B cell (primary cell): ENCODE measurements at regions not wholly inside any gene's neighbourhood (a gene's known extent, or its start where the extent isn't known, plus 50 kb on each side); places are given as distances from the start of the nearest gene placed in this dataset.

Experiments
- ATAC-seq: fragments of 200-7000 bp; cut with Tn5 transposase; one replicate; pipeline ENCODE4 v1.10.0; 2021; ENCODE audit warnings: low read depth, mild to moderate bottlenecking, moderate number of reproducible peaks, moderate library complexity
- CTCF ChIA-PET: fragments of 350-600 bp; sonication (Branson Sonifier 250); formaldehyde crosslinking; loops from one replicate; lab custom pipeline; 2021; ENCODE audit warnings: antibody characterized with exemption, inconsistent platforms; lab: Charles Lee
- POLR2A ChIA-PET: fragments of 350-600 bp; sonication (Branson Sonifier 250); formaldehyde crosslinking; loops from one replicate; lab custom pipeline; 2021; ENCODE audit warnings: antibody characterized with exemption; lab: Charles Lee
- DNase-seq: peaks from one replicate; pipeline ENCODE4 v3.0.0; 2013
- H2AFZ ChIP-seq: 2 replicates; pipeline ENCODE4 v1.6.1; 2012; ENCODE audit warnings: mild to moderate bottlenecking, low read depth, low read length; ENCODE audit not compliant: insufficient read depth, poor library complexity, severe bottlenecking
- H3K27ac ChIP-seq, 2 donors: 1 replicate in 1 of 2; 2 replicates in 1 of 2; pipeline ENCODE4 v1.5.1; 2012 to 2013; ENCODE audit warnings: low read length in 2 of 2, mild to moderate bottlenecking in 2 of 2, moderate library complexity in 1 of 2
- H3K27me3 ChIP-seq, 4 experiments: fragments of 200-600 bp in 1 of 4; sonication (generic) in 1 of 4; replicated peaks in 1 of 4; 1 replicate in 2 of 4; 2 replicates in 2 of 4; pipeline versions ENCODE4 v1.6.1 to v1.7.0; 2013 to 2016; ENCODE audit warnings: low read length in 3 of 4, mild to moderate bottlenecking in 2 of 4, mixed read lengths in 1 of 4, moderate library complexity in 1 of 4; ENCODE audit not compliant: insufficient read depth in 4 of 4, control insufficient read depth in 3 of 4; ENCODE audit errors: control extremely low read depth in 1 of 4
- H3K36me3 ChIP-seq, 2 experiments: replicated peaks in 1 of 2; 1 replicate in 1 of 2; 2 replicates in 1 of 2; pipeline versions ENCODE4 v1.6.1 to v1.7.1; 2013; ENCODE audit warnings: low read length in 1 of 2; ENCODE audit not compliant: insufficient read depth in 2 of 2, control insufficient read depth in 1 of 2; ENCODE audit errors: control extremely low read depth in 1 of 2, extremely low read depth in 1 of 2
- H3K4me1 ChIP-seq, 2 donors: fragments of 200-600 bp in 1 of 2; sonication (generic) in 1 of 2; 1 replicate in 1 of 2; 2 replicates in 1 of 2; pipeline versions ENCODE4 v1.5.1 to v1.6.1; 2013 to 2017; ENCODE audit warnings: low read length in 2 of 2; ENCODE audit not compliant: control insufficient read depth in 2 of 2, insufficient read depth in 2 of 2
- H3K4me2 ChIP-seq: replicated peaks from 2 replicates; pipeline ENCODE3; 2012; ENCODE audit warnings: mild to moderate bottlenecking, low read depth, low read length; ENCODE audit not compliant: poor library complexity, severe bottlenecking
- H3K4me3 ChIP-seq, 5 experiments: fragments of 200-600 bp in 1 of 5; sonication (generic) in 1 of 5; 1 replicate in 3 of 5; 2 replicates in 2 of 5; pipeline versions ENCODE4 v1.5.1 to v1.7.0; 2011 to 2016; ENCODE audit warnings: low read length in 4 of 5, mild to moderate bottlenecking in 4 of 5, low read depth in 2 of 5, control low read depth in 1 of 5, moderate library complexity in 1 of 5; ENCODE audit not compliant: insufficient read depth in 1 of 5; ENCODE audit errors: control extremely low read depth in 1 of 5, extremely low read depth in 1 of 5
- H3K79me2 ChIP-seq: fragments of 200-600 bp; sonication (generic); one replicate; pipeline ENCODE4 v1.6.0; 2016; ENCODE audit warnings: low read length; ENCODE audit not compliant: control insufficient read depth, insufficient read depth
- H3K9ac ChIP-seq: fragments of 200-600 bp; sonication (generic); 2 replicates; pipeline ENCODE4 v1.6.1; 2017; ENCODE audit warnings: mild to moderate bottlenecking, low read length, moderate library complexity
- H3K9me3 ChIP-seq, 3 donors: one replicate each; pipeline versions ENCODE4 v1.6.1 to v1.7.1; 2013; ENCODE audit warnings: low read length in 2 of 3; ENCODE audit not compliant: control insufficient read depth in 2 of 3, insufficient read depth in 1 of 3; ENCODE audit errors: control extremely low read depth in 1 of 3
- H4K20me1 ChIP-seq: 2 replicates; pipeline ENCODE4 v1.6.0; 2012; ENCODE audit warnings: mild to moderate bottlenecking, low read length; ENCODE audit not compliant: insufficient read depth, control insufficient read depth, poor library complexity, severe bottlenecking
- H3K27ac Mint-ChIP-seq: one replicate; pipeline ENCODE4 v1.8.0; 2021; ENCODE audit warnings: mixed read lengths
- H3K27me3 Mint-ChIP-seq: one replicate; pipeline ENCODE4 v1.8.0; 2021; ENCODE audit warnings: mixed read lengths
- H3K4me1 Mint-ChIP-seq: one replicate; pipeline ENCODE4 v1.8.0; 2021; ENCODE audit warnings: mixed read lengths
- H3K4me3 Mint-ChIP-seq: one replicate; pipeline ENCODE4 v1.8.0; 2021; ENCODE audit warnings: mixed read lengths
- H3K9me3 Mint-ChIP-seq: one replicate; pipeline ENCODE4 v1.8.0; 2022; ENCODE audit warnings: mixed read lengths; ENCODE audit not compliant: insufficient read depth
- CTCF ChIP-seq: fragments of 200-600 bp; IDR thresholded peaks from one replicate; pipeline ENCODE4 v1.8.0; 2022; ENCODE audit warnings: antibody characterized with exemption, mild to moderate bottlenecking
- EZH2 ChIP-seq: IDR thresholded peaks from 2 replicates; pipeline ENCODE4 v1.6.1; 2012; ENCODE audit warnings: borderline replicate concordance, low read depth, mild to moderate bottlenecking, moderate library complexity, low read length; ENCODE audit not compliant: insufficient read depth, poor library complexity, severe bottlenecking
- WGBS: methylation state at CpG from one replicate; pipeline ENCODE4 v1.1.5; 2013; ENCODE audit warnings: missing lambda C conversion rate; ENCODE audit not compliant: insufficient coverage; 5-methylcytosine and 5-hydroxymethylcytosine counted together
- intact Hi-C: fragments of 100-400 bp; cut with micrococcal nuclease; formaldehyde crosslinking; loops from one replicate; pipeline ENCODE4 v1.10.0; 2022

DNA sequence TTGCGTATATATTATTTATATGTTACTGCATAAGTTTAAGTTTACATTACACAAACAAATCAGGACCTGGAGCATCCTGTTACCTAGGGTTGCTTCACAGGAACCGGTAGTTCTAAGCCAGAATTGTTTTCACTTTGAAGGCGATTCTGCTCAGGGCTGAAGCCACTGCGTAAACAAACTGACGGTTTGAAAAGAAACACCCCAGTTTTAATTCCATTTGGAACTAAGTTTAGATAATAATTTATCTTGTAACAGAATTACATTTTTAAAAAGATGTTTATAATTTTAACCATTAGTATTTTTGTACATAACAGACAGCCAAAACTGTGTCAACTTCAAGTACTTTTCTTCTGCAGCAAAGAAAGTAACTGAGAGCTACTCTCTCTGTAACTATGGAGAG, 282.1 kb upstream of the LYPLAL1 start:
- Histone ChIP-seq H3K4me3 (no peak overlapping the region), H3K4me2 (no peak overlapping the region), H3K4me1 (no peaks in the 10 kb centered on the region), H3K27ac (no peak overlapping the region), H4K20me1 (no peaks in the 10 kb centered on the region), H3K79me2 (no peaks in the 10 kb centered on the region), H3K9me3 (no peaks in the 10 kb centered on the region), H3K36me3 (no peaks in the 10 kb centered on the region), H3K27me3 (no peaks in the 10 kb centered on the region), H3K9ac (no peak overlapping the region), H2AFZ (no peak overlapping the region)
- Mint-ChIP-seq H3K27me3 (peaks cover 8% of the 10 kb centered on the region), H3K4me3 (no peak overlapping the region), H3K4me1 (no peaks in the 10 kb centered on the region), H3K27ac (no peak overlapping the region), H3K9me3 (no peaks in the 10 kb centered on the region)
- 71% methylated on average over 1 of the region's 5 CpGs for WGBS
- no peak for DNase-seq
- CTCF ChIA-PET: no interaction called here
- intact Hi-C loops: no loop called here
- no peak for ATAC-seq
- TF ChIP-seq EZH2 (no peak), CTCF (no peak)
- POLR2A ChIA-PET: no interaction called here

DNA sequence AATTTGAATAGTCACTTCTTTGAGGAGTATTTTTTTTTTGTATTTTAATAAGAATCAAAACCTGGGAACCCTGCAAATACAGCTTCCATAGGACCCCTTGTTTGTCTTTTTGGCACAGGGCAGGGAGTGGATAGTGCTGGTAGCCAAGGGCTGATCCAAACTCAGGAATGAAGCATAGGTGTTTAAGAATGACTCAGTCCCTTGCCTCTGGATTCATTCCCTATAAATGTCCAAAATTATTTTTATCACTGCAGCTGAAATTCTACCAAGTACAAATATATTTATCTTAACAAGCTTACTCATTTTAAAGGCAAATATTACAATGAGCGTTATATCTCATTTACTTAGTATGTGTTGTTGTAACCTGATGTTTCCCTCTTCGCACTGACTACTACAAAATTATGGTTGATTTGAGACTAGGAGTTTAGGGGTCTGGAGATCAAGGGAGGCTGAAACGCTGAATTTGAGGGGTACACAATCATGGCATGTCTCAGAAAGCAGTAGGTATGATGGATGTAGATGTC, 278.6 kb upstream of the LYPLAL1 start:
- WGBS: 36% methylated on average over 1 of the region's 3 CpGs
- Mint-ChIP-seq H3K4me1 (no peaks in the 10 kb centered on the region), H3K27me3 (peaks cover 4% of the 10 kb centered on the region), H3K9me3 (no peaks in the 10 kb centered on the region), H3K4me3 (no peak overlapping the region), H3K27ac (no peak overlapping the region)
- H3K4me2 ChIP-seq: no peak overlapping the region
- no peaks in the 10 kb centered on the region for H3K9me3 ChIP-seq
- TF ChIP-seq EZH2 (no peak), CTCF (no peak)
- H3K4me3 ChIP-seq: no peak overlapping the region
- ATAC-seq: no peak
- ChIA-PET CTCF (no interaction called here), POLR2A (no interaction called here)
- H2AFZ ChIP-seq: no peak overlapping the region
- no peak for DNase-seq
- no peak overlapping the region for H3K27ac ChIP-seq
- H3K4me1 ChIP-seq: no peaks in the 10 kb centered on the region
- H3K36me3 ChIP-seq: no peaks in the 10 kb centered on the region
- no peaks in the 10 kb centered on the region for H4K20me1 ChIP-seq
- H3K9ac ChIP-seq: no peak overlapping the region
- H3K27me3 ChIP-seq: no peaks in the 10 kb centered on the region
- intact Hi-C loops: no loop called here
- H3K79me2 ChIP-seq: no peaks in the 10 kb centered on the region
